ENCODE measurements at regions not wholly inside any gene's neighbourhood (a gene's known extent, or its start where the extent isn't known, plus 50 kb on each side); places are given as distances from the start of the nearest gene placed in this dataset.

DNA sequence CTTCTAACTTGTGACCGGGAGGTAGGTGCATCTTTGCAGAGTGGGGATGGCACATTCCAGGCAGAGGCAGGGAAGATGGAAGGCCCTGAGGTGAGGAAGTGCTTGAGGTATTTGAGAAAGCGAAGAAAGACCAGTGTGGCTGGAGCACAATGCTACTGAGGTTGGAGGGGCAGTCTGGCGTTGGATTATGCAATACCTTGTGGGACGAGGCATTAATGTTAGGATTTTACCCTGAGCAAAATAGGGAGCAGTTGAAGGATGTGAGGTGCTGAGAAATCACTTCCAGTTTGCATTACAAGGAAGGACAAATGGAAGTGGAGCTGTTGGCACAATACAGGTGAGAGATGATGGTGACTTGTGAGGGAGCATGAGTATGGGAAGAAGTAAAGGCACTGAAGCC is 145.5 kb downstream of the KCNA5 start:
- intact Hi-C loops (cut with DNase I): no loop called here
- Histone ChIP-seq H3K4me1 (peaks cover 0 to 6% (median 0%) of the 10 kb centered on the region in 4 donors), H3K27ac (replicated peaks in 1 of 4) (no peak overlapping the region)

DNA sequence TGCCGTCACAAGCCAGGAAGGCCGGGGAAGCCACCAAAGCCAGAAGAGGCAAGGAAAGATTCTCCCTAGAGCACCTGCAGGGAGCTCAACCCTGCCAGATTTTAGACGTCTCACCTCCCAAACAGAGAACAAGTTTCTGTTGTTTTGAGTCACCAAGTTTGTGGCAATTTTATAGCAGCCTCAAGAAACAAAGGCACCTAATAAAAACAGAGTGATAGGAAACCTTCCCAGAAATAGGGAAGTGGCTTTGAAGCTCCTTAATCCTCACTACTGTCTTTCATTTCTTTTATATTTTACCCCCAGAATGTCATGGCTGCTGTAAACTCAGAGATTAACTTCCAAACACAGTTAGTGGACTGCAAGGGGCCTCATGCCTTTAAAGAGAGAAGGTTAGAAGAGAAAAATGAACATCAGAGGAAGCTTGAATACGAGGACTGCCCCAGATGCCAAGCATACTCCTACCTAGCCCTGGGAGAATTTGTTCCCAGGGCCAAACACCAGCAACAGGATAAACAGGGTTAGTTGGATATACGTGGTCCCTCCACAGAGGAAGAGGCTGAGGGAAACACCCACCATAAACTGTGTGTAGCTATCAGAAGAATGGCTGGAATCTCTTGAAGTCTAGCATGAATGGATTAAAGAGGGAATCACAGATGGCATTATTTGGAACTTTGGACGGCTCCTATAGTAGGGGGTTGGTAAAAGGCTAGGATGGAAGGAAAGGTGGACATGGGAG is 148.3 kb downstream of the KCNA5 start:
- no peaks in the 10 kb centered on the region for H3K36me3 ChIP-seq
- no peaks in the 10 kb centered on the region for H3K27me3 ChIP-seq
- 84% methylated on average over 6 of the region's 6 CpGs for WGBS
- H3K4me1 ChIP-seq: peaks cover 0 to 6% (median 2%) of the 10 kb centered on the region in 4 donors
- H3K4me3 ChIP-seq: no peak overlapping the region
- no peak overlapping the region for H3K27ac ChIP-seq (replicated peaks in 1 of 4)
- H3K9me3 ChIP-seq: no peaks in the 10 kb centered on the region
- TF ChIP-seq EP300 (IDR thresholded peaks at IDR 0.05) (no peak), POLR2A (IDR thresholded peaks at IDR 0.05; ENCODE audit: low read depth) (no peak), POLR2AphosphoS5 (IDR thresholded peaks at IDR 0.05) (no peak)
- TF ChIP-seq, protein P1, sequence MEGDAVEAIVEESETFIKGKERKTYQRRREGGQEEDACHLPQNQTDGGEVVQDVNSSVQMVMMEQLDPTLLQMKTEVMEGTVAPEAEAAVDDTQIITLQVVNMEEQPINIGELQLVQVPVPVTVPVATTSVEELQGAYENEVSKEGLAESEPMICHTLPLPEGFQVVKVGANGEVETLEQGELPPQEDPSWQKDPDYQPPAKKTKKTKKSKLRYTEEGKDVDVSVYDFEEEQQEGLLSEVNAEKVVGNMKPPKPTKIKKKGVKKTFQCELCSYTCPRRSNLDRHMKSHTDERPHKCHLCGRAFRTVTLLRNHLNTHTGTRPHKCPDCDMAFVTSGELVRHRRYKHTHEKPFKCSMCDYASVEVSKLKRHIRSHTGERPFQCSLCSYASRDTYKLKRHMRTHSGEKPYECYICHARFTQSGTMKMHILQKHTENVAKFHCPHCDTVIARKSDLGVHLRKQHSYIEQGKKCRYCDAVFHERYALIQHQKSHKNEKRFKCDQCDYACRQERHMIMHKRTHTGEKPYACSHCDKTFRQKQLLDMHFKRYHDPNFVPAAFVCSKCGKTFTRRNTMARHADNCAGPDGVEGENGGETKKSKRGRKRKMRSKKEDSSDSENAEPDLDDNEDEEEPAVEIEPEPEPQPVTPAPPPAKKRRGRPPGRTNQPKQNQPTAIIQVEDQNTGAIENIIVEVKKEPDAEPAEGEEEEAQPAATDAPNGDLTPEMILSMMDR (IDR thresholded peaks at IDR 0.05): no peak
- DNase-seq (ENCODE audit: extremely low spot score): no peak
- intact Hi-C loops (cut with DNase I): no loop called here

More for the DNA sequence above, 145.5 kb downstream of the KCNA5 start:
- H3K9me3 ChIP-seq: no peaks in the 10 kb centered on the region
- H3K4me3 ChIP-seq: no peak overlapping the region
- WGBS: 91% methylated on average over 4 of the region's 4 CpGs
- H3K36me3 ChIP-seq: no peaks in the 10 kb centered on the region
- no peak for DNase-seq (ENCODE audit: extremely low spot score)
- peaks cover 0 to 12% (median 0%) of the 10 kb centered on the region in 4 donors for H3K27me3 ChIP-seq
- no peak for TF ChIP-seq POLR2AphosphoS5 (IDR thresholded peaks at IDR 0.05)
- TF ChIP-seq, protein P1 (IDR thresholded peaks at IDR 0.05): no peak
- TF ChIP-seq EP300 (IDR thresholded peaks at IDR 0.05): no peak
- no peak for TF ChIP-seq POLR2A (IDR thresholded peaks at IDR 0.05; ENCODE audit: low read depth)

DNA sequence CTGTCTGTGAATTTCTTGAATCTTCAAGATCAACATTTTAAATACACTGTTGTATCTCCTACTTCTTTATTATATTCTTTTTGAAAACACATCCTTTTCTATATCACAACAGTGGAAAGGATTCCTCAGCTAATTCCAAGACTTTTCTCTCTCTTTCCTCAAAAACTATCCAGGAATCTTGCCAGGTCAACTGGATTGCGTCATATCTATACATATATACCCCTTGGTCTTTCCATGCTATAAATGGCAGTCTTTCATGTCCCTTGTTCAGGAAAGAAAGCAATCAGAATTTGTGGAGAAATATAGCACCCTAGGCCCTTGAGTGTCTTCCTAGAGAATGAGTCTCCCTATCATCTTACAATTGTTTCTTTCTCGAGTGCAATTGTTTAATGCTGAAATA is 149.0 kb downstream of the KCNA5 start:
- Histone ChIP-seq H3K36me3 (no peaks in the 10 kb centered on the region), H3K9me3 (no peaks in the 10 kb centered on the region), H3K4me3 (no peak overlapping the region), H3K27ac (replicated peaks in 1 of 4) (no peak overlapping the region), H3K4me1 (peaks cover 0 to 6% (median 2%) of the 10 kb centered on the region in 4 donors), H3K27me3 (peaks cover 0 to 2% (median 0%) of the 10 kb centered on the region in 4 donors)
- intact Hi-C loops (cut with DNase I): no loop called here
- 61% methylated on average over 2 of the region's 2 CpGs for WGBS
- no peak for TF ChIP-seq EP300 (IDR thresholded peaks at IDR 0.05)
- TF ChIP-seq POLR2A (IDR thresholded peaks at IDR 0.05; ENCODE audit: low read depth): no peak
- TF ChIP-seq, protein P1 (IDR thresholded peaks at IDR 0.05): no peak
- no peak for TF ChIP-seq POLR2AphosphoS5 (IDR thresholded peaks at IDR 0.05)
- no peak for DNase-seq (ENCODE audit: extremely low spot score)

DNA sequence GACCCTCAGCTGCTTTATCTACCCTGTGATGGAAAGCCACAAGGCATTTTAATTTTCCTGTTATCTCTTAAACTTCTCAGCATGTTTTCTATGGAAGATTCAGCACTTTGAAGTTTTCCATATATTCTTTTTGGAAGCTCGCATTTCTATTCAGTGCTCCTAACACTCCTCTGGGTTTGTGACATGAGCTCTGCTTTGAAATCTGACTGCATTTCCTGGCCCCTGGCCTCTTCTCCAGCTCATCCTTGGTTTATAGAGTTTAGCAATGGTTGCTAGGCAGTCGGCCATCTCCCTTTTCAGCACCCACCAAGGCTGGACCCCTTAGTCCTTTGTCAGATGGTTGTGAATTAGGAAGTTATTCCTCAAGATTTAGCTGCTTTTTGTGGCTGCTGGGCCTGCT is 150.6 kb downstream of the KCNA5 start:
- no peak for DNase-seq (ENCODE audit: extremely low spot score)
- WGBS: 86% methylated on average over 2 of the region's 2 CpGs

More for the DNA sequence above, 150.6 kb downstream of the KCNA5 start:
- TF ChIP-seq EP300 (IDR thresholded peaks at IDR 0.05): no peak
- TF ChIP-seq, protein P1 (IDR thresholded peaks at IDR 0.05): no peak
- TF ChIP-seq POLR2A (IDR thresholded peaks at IDR 0.05; ENCODE audit: low read depth): no peak
- no peak for TF ChIP-seq POLR2AphosphoS5 (IDR thresholded peaks at IDR 0.05)
- H3K36me3 ChIP-seq: no peaks in the 10 kb centered on the region
- peaks cover 0 to 4% (median 0%) of the 10 kb centered on the region in 4 donors for H3K4me1 ChIP-seq
- no peaks in the 10 kb centered on the region for H3K9me3 ChIP-seq
- intact Hi-C loops (cut with DNase I): no loop called here
- H3K27ac ChIP-seq (replicated peaks in 1 of 4): no peak overlapping the region
- H3K4me3 ChIP-seq: no peak overlapping the region
- H3K27me3 ChIP-seq: peaks cover 0 to 15% (median 0%) of the 10 kb centered on the region in 4 donors

Measured in esophagus muscularis mucosa (tissue), 4 donors.